ENCODE measurements at regions not wholly inside any gene's neighbourhood (a gene's known extent, or its start where the extent isn't known, plus 50 kb on each side); places are given as distances from the start of the nearest gene placed in this dataset.
"Not testable (repeated sequence)": the region's sequence is repeated elsewhere in the genome, so short reads cannot be mapped to it uniquely, and the experiment has no call there.

- Histone ChIP-seq H3K9ac (no peak overlapping the region), H3K9me3 (ENCODE audit: control insufficient read depth, low read length) (no peaks in the 10 kb centered on the region), H3K4me1 (no peaks in the 10 kb centered on the region), H3K27me3 (ENCODE audit: control insufficient read depth, insufficient read depth, low read length) (no peaks in the 10 kb centered on the region), H3K36me3 (ENCODE audit: control insufficient read depth, insufficient read depth, low read length) (no peaks in the 10 kb centered on the region), H3K4me3 (ENCODE audit: low read depth, low read length) (peak overlapping the region; percentile 27), H2AFZ (no peak overlapping the region), H3K79me2 (no peaks in the 10 kb centered on the region), H3K27ac (peak overlapping the region; percentile 86), H3K4me2 (ENCODE audit: low read length) (peak overlapping the region; percentile 18)
- no peak for TF ChIP-seq CTCF (IDR thresholded peaks at IDR 0.05)
Measured at GRCh38 chr6:25137916-25138232, 141.3 kb upstream of the CARMIL1 start.

GRCh38 chr6:25138233-25138933 is 140.8 kb upstream of the CARMIL1 start:
- Histone ChIP-seq H3K36me3 (ENCODE audit: control insufficient read depth, insufficient read depth, low read length) (no peaks in the 10 kb centered on the region), H2AFZ (no peak overlapping the region), H3K4me2 (ENCODE audit: low read length) (peak overlapping the region; percentile 30), H3K4me3 (ENCODE audit: low read depth, low read length) (peak overlapping the region; percentile 44), H3K79me2 (no peaks in the 10 kb centered on the region), H3K27me3 (ENCODE audit: control insufficient read depth, insufficient read depth, low read length) (no peaks in the 10 kb centered on the region), H3K9ac (no peak overlapping the region), H3K9me3 (ENCODE audit: control insufficient read depth, low read length) (no peaks in the 10 kb centered on the region), H3K27ac (peak overlapping the region; percentile 86), H3K4me1 (no peaks in the 10 kb centered on the region)
- TF ChIP-seq CTCF (IDR thresholded peaks at IDR 0.05): no peak

- Histone ChIP-seq H3K27me3 (ENCODE audit: control insufficient read depth, insufficient read depth, low read length) (no peaks in the 10 kb centered on the region), H3K4me1 (no peaks in the 10 kb centered on the region), H3K4me2 (ENCODE audit: low read length) (peak overlapping the region; percentile 30), H3K9me3 (ENCODE audit: control insufficient read depth, low read length) (no peaks in the 10 kb centered on the region), H2AFZ (peak overlapping the region; percentile 35), H3K79me2 (no peaks in the 10 kb centered on the region), H3K27ac (peak overlapping the region; percentile 86), H3K36me3 (ENCODE audit: control insufficient read depth, insufficient read depth, low read length) (no peaks in the 10 kb centered on the region), H3K9ac (no peak overlapping the region), H3K4me3 (ENCODE audit: low read depth, low read length) (peak overlapping the region; percentile 44)
- no peak for TF ChIP-seq CTCF (IDR thresholded peaks at IDR 0.05)
Measured at GRCh38 chr6:25138934-25139415, 140.2 kb upstream of the CARMIL1 start.

- H3K79me2 ChIP-seq; H3K27me3 ChIP-seq (ENCODE audit: control insufficient read depth, insufficient read depth, low read length); H3K9me3 ChIP-seq (ENCODE audit: control insufficient read depth, low read length); H3K9ac ChIP-seq; H3K36me3 ChIP-seq (ENCODE audit: control insufficient read depth, insufficient read depth, low read length); H3K4me1 ChIP-seq; H3K4me2 ChIP-seq (ENCODE audit: low read length); H2AFZ ChIP-seq: not testable (repeated sequence)
- Histone ChIP-seq H3K27ac (peak overlapping the region; percentile 86), H3K4me3 (ENCODE audit: low read depth, low read length) (peak overlapping the region; percentile 2)
Measured at GRCh38 chr6:25139608-25140007, 139.6 kb upstream of the CARMIL1 start.

GRCh38 chr6:25142506-25142905 is 136.7 kb upstream of the CARMIL1 start:
- no peak overlapping the region for H3K27ac ChIP-seq
- no peak overlapping the region for H3K9ac ChIP-seq
- H3K4me3 ChIP-seq (ENCODE audit: low read depth, low read length): no peak overlapping the region
- no peaks in the 10 kb centered on the region for H3K27me3 ChIP-seq (ENCODE audit: control insufficient read depth, insufficient read depth, low read length)
- H3K4me1 ChIP-seq: no peaks in the 10 kb centered on the region
- no peak for TF ChIP-seq CTCF (IDR thresholded peaks at IDR 0.05)
- no peaks in the 10 kb centered on the region for H3K79me2 ChIP-seq
- no peaks in the 10 kb centered on the region for H3K36me3 ChIP-seq (ENCODE audit: control insufficient read depth, insufficient read depth, low read length)
- no peak overlapping the region for H2AFZ ChIP-seq
- H3K4me2 ChIP-seq (ENCODE audit: low read length): no peak overlapping the region
- no peaks in the 10 kb centered on the region for H3K9me3 ChIP-seq (ENCODE audit: control insufficient read depth, low read length)
